Nephron (organoid): ENCODE measurements at regions not wholly inside any gene's neighbourhood (a gene's known extent, or its start where the extent isn't known, plus 50 kb on each side); places are given as distances from the start of the nearest gene placed in this dataset.
A peak's percentile ranks its signal among the peaks of the same experiment; 100 is the strongest.

ENCODE experiments used
- H3K27ac Mint-ChIP-seq, 3 experiments: 2 replicates each; pipeline ENCODE4 v1.8.0; 2020; ENCODE audit warnings: mixed read lengths in 3 of 3, mild to moderate bottlenecking in 2 of 3, moderate library complexity in 1 of 3
- H3K27me3 Mint-ChIP-seq: 2 replicates; pipeline ENCODE4 v1.8.0; 2021; ENCODE audit warnings: low read depth, mild to moderate bottlenecking, moderate library complexity, mixed read lengths
- H3K36me3 Mint-ChIP-seq: 2 replicates; pipeline ENCODE4 v1.8.0; 2020; ENCODE audit warnings: low read depth, mixed read lengths
- H3K4me1 Mint-ChIP-seq: 2 replicates; pipeline ENCODE4 v1.8.0; 2020; ENCODE audit warnings: mixed read lengths
- H3K4me3 Mint-ChIP-seq, 3 experiments: 2 replicates each; pipeline ENCODE4 v1.8.0; 2020; ENCODE audit warnings: mild to moderate bottlenecking in 3 of 3, mixed read lengths in 3 of 3, moderate library complexity in 2 of 3
- H3K9me3 Mint-ChIP-seq: 2 replicates; pipeline ENCODE4 v1.8.0; 2020; ENCODE audit warnings: mixed read lengths
- CTCF ChIP-seq, 3 experiments: fragments of 200-600 bp; sonication (generic); IDR thresholded peaks; one replicate each; pipeline ENCODE4 v1.5.0; 2021; ENCODE audit warnings: antibody characterized with exemption in 3 of 3; ENCODE audit not compliant: unreplicated experiment in 3 of 3

GRCh38 chr1:163807331-163808049, 485.7 kb downstream of the NUF2 start:
- H3K4me3 Mint-ChIP-seq = no peak overlapping the region
- no peaks in the 10 kb centered on the region for H3K4me1 Mint-ChIP-seq
- no peak for TF ChIP-seq CTCF (IDR thresholded peaks at IDR 0.05; ENCODE audit: unreplicated experiment in 3 of 3)
- no peaks in the 10 kb centered on the region for H3K27me3 Mint-ChIP-seq
- H3K9me3 Mint-ChIP-seq = peaks cover 6% of the 10 kb centered on the region
- H3K27ac Mint-ChIP-seq = no peak overlapping the region
- no peaks in the 10 kb centered on the region for H3K36me3 Mint-ChIP-seq

DNA sequence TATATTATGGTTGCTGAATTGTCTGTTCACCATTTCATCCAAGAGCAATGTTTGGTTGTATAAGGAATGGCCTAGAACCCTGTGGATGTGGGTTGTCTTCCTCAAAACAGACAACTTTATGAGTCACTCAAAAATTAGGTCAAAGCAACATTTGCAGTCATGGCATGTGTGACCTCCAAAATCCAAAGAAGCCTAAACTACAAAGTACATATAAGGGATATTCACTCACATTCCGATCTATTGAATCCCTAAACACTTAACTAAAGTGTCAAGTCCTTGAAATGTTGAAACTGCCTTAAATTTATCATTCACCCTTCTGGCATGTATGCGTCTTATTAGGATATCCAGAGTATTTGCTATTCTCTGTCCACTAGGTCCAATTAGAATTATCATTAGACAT, 491.5 kb downstream of the NUF2 start:
- Mint-ChIP-seq H3K4me1 (no peaks in the 10 kb centered on the region), H3K4me3 (no peak overlapping the region), H3K9me3 (peaks cover 21% of the 10 kb centered on the region), H3K27ac (no peak overlapping the region), H3K36me3 (no peaks in the 10 kb centered on the region), H3K27me3 (no peaks in the 10 kb centered on the region)
- no peak for TF ChIP-seq CTCF (IDR thresholded peaks at IDR 0.05; ENCODE audit: unreplicated experiment in 3 of 3)

GRCh38 chr1:163820226-163820625, 498.5 kb downstream of the NUF2 start:
- peak overlapping the region in 2 of 3 experiments; percentile 40 to 46 for H3K27ac Mint-ChIP-seq
- H3K4me1 Mint-ChIP-seq = peaks cover 21% of the 10 kb centered on the region
- no peaks in the 10 kb centered on the region for H3K27me3 Mint-ChIP-seq
- H3K36me3 Mint-ChIP-seq = no peaks in the 10 kb centered on the region
- no peak overlapping the region for H3K4me3 Mint-ChIP-seq
- H3K9me3 Mint-ChIP-seq = peaks cover 3% of the 10 kb centered on the region
- no peak for TF ChIP-seq CTCF (IDR thresholded peaks at IDR 0.05; ENCODE audit: unreplicated experiment in 3 of 3)

GRCh38 chr1:163820766-163821165, 499.0 kb downstream of the NUF2 start:
- Mint-ChIP-seq H3K4me1 (peaks cover 21% of the 10 kb centered on the region), H3K9me3 (no peaks in the 10 kb centered on the region), H3K4me3 (no peak overlapping the region), H3K27me3 (no peaks in the 10 kb centered on the region), H3K36me3 (no peaks in the 10 kb centered on the region), H3K27ac (peak overlapping the region in 2 of 3 experiments; percentile 40 to 46)
- peak; percentile 30 to 46 (median 43) for TF ChIP-seq CTCF (IDR thresholded peaks at IDR 0.05; ENCODE audit: unreplicated experiment in 3 of 3)

GRCh38 chr1:163821679-163822078, 499.9 kb downstream of the NUF2 start:
- TF ChIP-seq CTCF (IDR thresholded peaks at IDR 0.05; ENCODE audit: unreplicated experiment in 3 of 3) = no peak
- Mint-ChIP-seq H3K36me3 (no peaks in the 10 kb centered on the region), H3K4me1 (peaks cover 21% of the 10 kb centered on the region), H3K4me3 (no peak overlapping the region), H3K27ac (no peak overlapping the region), H3K27me3 (no peaks in the 10 kb centered on the region), H3K9me3 (no peaks in the 10 kb centered on the region)

DNA sequence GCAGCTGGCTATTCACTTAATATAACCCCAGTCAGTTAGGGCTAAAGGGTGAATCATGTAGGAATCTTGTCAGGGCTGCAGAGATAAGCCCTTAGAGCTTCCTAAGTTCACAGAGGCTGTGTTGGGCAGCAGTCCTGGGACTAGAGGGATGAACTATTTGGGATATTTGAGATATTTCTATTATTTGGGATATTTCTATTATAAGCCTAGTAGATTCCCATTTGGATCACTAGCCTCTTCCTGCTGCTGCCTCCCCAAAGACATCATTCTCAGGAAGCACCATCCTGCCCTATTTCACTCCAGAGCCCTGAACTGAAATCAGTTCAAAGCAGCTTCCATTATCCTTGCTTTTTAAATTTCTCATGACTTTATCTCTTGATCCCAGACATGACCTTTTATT, 501.3 kb downstream of the NUF2 start:
- Mint-ChIP-seq H3K27ac (no peak overlapping the region), H3K4me3 (no peak overlapping the region), H3K4me1 (peaks cover 21% of the 10 kb centered on the region), H3K9me3 (no peaks in the 10 kb centered on the region), H3K27me3 (no peaks in the 10 kb centered on the region), H3K36me3 (no peaks in the 10 kb centered on the region)
- TF ChIP-seq CTCF (IDR thresholded peaks at IDR 0.05; ENCODE audit: unreplicated experiment in 3 of 3) = no peak
